ENCODE measurements at regions not wholly inside any gene's neighbourhood (a gene's known extent, or its start where the extent isn't known, plus 50 kb on each side); places are given as distances from the start of the nearest gene placed in this dataset.

- Histone ChIP-seq H3K4me3 (no peak overlapping the region), H3K27ac (no peak overlapping the region), H3K4me1 (no peaks in the 10 kb centered on the region), H3K36me3 (no peaks in the 10 kb centered on the region), H3K27me3 (no peaks in the 10 kb centered on the region), H3K9me3 (no peaks in the 10 kb centered on the region)
- ATAC-seq (peak in 4 of 8 donors; percentile 47 to 95 (median 64)), DNase-seq (peak; percentile 16 to 21)
- intact Hi-C loops (cut with DNase I) = no loop called here
- TF ChIP-seq CTCF (IDR thresholded peaks at IDR 0.05) = no peak
- WGBS, 2 donors = 80 to 87% methylated on average over 5 of the region's 5 CpGs
Observed at GRCh38 chr2:60267122-60267521, 286.3 kb downstream of the BCL11A start.

GRCh38 chr2:60262178-60262577, 291.3 kb downstream of the BCL11A start:
- intact Hi-C loops (cut with DNase I) = no loop called here
- no peaks in the 10 kb centered on the region for H3K36me3 ChIP-seq
- no peak overlapping the region for H3K27ac ChIP-seq
- no peak for DNase-seq
- ATAC-seq = no peak
- no peak for TF ChIP-seq CTCF (IDR thresholded peaks at IDR 0.05)
- H3K9me3 ChIP-seq = no peaks in the 10 kb centered on the region
- WGBS, 2 donors = 78 to 89% methylated on average over 7 of the region's 7 CpGs
- H3K4me3 ChIP-seq = no peak overlapping the region
- H3K27me3 ChIP-seq = no peaks in the 10 kb centered on the region
- H3K4me1 ChIP-seq = no peaks in the 10 kb centered on the region

GRCh38 chr2:60260639-60261296, 292.7 kb downstream of the BCL11A start:
- H3K36me3 ChIP-seq = no peaks in the 10 kb centered on the region
- 68 to 73% methylated on average over 13 of the region's 13 CpGs for WGBS, 2 donors
- no peak for TF ChIP-seq CTCF (IDR thresholded peaks at IDR 0.05)
- H3K27ac ChIP-seq = no peak overlapping the region
- H3K9me3 ChIP-seq = no peaks in the 10 kb centered on the region
- ATAC-seq = peak in 2 of 8 donors; percentile 44 to 77
- peak in 1 of 2 donors; percentile 29 for DNase-seq
- H3K4me1 ChIP-seq = no peaks in the 10 kb centered on the region
- intact Hi-C loops (cut with DNase I) = no loop called here
- H3K4me3 ChIP-seq = no peak overlapping the region
- H3K27me3 ChIP-seq = no peaks in the 10 kb centered on the region

GRCh38 chr2:60259781-60260180, 293.7 kb downstream of the BCL11A start:
- H3K36me3 ChIP-seq = no peaks in the 10 kb centered on the region
- no peak overlapping the region for H3K4me3 ChIP-seq
- DNase-seq (no peak), ATAC-seq (no peak)
- no peaks in the 10 kb centered on the region for H3K27me3 ChIP-seq
- no peak for TF ChIP-seq CTCF (IDR thresholded peaks at IDR 0.05)
- H3K9me3 ChIP-seq = no peaks in the 10 kb centered on the region
- H3K4me1 ChIP-seq = no peaks in the 10 kb centered on the region
- intact Hi-C loops (cut with DNase I) = no loop called here
- 88 to 98% methylated on average over 1 of the region's 1 CpG for WGBS, 2 donors
- H3K27ac ChIP-seq = no peak overlapping the region

Data from heart right ventricle (tissue), 16 donors.